T47D (cell line): ENCODE measurements at regions not wholly inside any gene's neighbourhood (a gene's known extent, or its start where the extent isn't known, plus 50 kb on each side); places are given as distances from the start of the nearest gene placed in this dataset.

Experiments used
- DNase-seq, 2 experiments: peaks; one replicate each; pipeline versions ENCODE4 v3.0.0 to v3.0.0-alpha.2; 2011 to 2012; ENCODE audit warnings: low read depth in 1 of 2, low spot score in 1 of 2
- JUND ChIP-seq: IDR thresholded peaks from 2 replicates; pipeline ENCODE4 v1.6.1; 2012; ENCODE audit warnings: low read depth
- in situ Hi-C: cut with HindIII; loops from 2 replicates; pipeline ENCODE4 v1.10.0; 2016; ENCODE audit warnings: low sequenced_read_pairs, low pct_unique_long_range_greater_than_20kb

DNA sequence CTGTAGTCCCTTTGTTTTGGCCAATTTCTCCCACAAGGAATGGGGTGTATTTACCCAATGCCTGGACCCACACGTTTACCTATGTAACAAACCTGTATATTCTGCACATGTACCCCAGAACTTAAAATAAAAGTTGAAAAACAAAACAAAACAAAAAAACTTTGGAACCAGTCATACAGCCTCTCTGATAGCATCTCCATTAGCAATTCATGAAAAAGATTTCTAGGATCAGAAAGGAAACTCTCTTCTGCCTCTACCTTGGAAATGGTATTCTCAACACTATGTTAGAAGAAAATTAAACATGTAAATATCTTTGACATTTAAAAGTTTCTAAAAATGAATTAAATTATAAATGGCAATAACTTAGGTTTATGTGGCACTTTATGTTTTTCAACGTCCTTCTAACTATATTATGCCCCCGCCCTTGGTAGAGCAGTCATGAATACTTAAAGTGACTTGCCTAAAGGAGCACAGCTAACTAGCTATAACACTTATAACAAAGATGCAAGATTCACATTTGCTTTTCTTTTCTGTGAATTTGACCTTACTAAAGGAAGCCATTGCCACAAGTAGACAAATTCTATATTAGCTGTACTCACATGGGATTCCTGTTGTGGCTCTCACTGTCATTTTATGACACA is 147.5 kb upstream of the FKBP1C start:
- DNase-seq = no peak
- no peak for TF ChIP-seq JUND
- in situ Hi-C loops = no loop called here

DNA sequence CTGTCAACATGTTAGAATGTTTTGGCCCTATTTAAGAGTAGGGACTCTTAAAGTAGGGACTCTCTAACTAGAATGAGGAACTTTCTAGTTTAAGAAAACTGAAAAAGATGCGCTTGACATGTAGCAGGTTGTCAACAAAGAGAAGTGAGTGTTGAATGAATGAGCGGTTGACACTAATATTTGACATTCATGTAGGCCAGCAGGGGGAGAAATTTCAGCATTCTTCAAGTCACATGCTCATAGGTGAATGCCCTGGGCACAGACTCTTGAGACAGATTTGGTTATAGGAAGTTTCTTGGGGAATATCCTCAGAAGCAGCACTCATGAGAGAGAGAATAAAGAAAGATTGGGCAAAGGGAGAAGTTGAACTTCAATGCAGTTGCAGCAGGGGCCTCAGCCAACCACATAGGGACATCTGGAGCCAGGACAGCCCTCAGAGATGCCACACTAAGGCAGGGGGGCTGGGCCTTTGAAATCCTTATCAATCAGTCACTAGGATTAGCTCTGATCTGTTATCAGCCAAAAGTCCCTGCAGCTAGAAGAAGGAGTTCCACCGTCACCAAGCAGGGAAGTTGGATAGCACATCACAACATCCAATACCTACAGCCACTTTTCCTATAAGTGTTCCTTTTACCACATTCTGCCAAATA is 145.1 kb upstream of the FKBP1C start:
- TF ChIP-seq JUND = no peak
- in situ Hi-C loops = no loop called here
- DNase-seq = peak in 1 of 2 experiments; percentile 24

DNA sequence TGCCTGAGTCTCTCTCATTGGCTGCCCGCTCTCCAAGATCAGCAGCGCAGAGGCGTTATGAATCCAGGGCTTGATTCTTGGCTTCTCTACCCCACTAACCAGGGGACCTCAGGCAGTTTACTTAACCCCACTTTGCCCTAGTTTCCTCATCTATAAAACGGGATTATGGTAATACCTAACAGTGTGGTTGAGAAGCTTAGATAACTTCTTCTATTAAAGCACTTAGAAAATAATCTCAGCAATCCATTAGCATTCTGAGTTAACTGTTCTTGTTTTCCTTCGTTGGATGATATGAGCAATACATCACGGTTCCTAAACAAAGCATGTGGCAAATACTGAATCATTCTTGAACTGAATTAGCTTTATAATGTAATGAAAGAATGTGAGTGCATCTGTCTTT is 116.3 kb upstream of the FKBP1C start:
- no peak for DNase-seq
- TF ChIP-seq JUND = no peak
- in situ Hi-C loops = no loop called here

DNA sequence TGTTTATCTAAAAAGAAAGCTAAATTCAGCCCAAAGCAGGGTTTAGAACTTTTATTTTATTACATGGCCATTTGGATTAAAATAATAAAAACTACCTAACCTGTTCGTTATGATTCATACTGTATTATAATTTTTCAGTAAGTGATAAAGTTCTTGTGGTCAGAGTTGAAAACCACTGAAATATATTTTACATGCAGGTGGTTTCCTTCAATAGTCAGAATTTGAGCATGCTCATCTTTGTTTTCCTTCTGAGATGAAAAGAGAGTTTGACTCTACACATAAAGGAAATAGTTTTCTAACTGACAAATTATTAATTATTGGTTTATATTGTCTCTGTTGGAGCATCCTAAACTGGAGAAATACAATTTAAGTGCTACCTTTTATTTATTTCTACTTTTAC is 114.0 kb upstream of the FKBP1C start:
- no peak for DNase-seq

DNA sequence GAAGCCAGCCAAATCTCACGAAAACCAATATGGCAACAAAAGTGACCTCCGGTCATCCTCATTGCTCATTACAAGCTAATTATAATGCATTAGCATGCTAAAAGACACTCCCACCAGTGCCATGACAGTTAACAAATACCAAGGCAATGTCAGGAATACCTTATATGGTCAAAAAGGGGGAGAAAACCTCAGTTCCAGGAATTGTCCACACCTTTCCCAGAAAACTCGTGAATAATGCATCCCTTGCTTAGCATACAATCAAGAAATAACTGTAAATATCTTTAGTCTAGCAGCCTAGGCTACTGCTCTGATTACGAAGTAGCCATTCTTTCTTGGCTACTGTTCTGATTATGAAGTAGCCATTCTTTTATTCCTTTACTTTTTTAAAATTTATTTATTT is 112.5 kb upstream of the FKBP1C start:
- in situ Hi-C loops = no loop called here
- DNase-seq = no peak
- TF ChIP-seq JUND = no peak

More for the DNA sequence above, 114.0 kb upstream of the FKBP1C start:
- no peak for TF ChIP-seq JUND
- in situ Hi-C loops = no loop called here

DNA sequence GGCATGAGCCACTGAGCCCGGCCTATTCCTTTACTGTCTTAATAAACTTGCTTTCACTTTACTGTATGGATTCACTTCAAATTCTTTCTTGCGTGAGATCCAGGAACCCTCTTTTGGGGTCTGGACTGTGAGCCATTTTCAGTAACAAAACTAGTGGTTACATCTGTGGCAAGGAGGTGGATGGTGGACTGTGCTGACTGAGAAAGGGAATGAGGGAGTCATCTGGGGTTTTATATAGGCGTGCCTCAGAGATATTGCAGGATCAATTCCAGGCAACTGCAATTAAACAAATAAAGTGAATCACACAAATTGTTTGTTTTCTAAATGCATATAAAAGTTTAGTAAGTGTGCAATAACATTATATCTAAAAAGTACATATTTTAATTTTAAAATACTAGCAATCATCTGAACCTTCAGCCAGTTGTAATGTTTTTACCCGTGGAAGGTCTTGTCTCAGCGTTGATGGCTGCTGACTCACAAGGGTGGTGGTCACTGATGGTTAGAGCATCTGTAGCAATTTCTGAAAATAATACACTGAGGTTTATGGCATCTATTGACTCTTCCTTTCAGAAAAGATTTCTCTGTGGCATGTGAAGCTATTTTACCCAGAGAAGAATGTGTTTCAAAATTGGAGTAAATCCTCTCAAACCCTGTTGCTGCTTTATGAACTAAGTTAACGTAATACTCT is 111.4 kb upstream of the FKBP1C start:
- no peak for TF ChIP-seq JUND
- in situ Hi-C loops = no loop called here
- no peak for DNase-seq

DNA sequence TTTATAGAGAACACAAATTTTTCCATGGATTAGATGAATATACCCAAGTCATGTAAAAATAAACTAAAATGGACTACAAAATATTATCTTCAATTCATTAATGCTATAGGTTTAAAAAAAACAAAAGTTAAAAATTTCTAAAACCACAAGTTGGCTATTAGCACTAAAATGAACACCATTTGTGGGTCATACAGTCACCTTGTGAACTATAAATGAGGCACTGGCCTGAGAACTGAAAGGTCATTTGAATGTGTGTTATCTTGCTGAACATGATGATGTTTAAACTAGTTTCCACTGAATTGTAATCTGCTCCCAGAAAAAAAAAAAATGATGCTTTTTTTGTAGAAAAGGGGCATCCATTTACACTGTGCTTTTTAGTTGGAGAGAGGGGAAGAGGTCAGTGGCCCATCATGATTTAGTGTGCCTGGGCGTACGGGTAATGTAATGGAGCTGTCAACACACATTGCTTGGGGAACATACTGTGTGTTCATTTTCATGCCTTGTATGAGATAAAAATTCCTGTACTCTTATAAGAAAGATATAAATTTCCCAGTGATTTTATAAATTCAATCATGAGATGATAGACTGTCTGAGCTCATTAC is 96.6 kb upstream of the FKBP1C start:
- in situ Hi-C loops = no loop called here
- no peak for DNase-seq
- no peak for TF ChIP-seq JUND

DNA sequence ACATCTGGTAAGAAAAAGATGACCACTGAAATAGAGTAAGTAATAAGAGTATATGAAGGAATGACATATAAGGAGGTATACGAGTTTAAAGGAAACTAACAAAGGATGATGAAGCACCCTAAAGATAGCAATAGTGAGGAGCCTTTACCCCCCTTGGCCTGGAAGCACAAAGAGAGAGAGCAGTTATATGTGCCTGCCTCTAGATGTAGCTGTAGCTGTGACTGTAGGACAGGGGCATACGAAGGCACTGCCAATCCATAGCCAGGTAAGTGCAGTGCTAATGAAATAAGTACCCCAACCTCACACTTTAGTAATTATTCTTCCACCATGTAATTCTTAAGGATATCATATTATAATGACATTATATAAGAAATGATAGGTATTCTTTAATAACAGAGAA is 90.1 kb upstream of the FKBP1C start:
- no peak for TF ChIP-seq JUND
- in situ Hi-C loops = no loop called here
- no peak for DNase-seq

DNA sequence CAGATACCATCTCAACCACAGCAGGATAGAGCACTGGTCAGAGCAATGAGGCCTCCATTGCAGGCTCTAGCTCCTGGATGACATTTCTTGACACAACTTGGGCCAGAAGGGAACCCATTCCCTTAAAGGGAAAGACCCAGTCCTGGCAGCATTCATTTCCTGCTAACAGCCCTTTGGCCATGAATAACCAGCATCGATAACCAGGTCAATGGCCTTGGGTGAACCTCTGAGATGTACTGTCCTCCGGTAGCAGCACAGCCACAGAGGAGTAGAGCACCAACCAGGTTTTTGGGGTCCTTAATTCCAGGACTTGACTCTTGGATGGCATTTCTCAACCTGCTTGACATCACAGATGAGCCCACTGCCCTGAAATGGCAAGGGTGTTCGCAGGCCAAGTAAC is 71.2 kb upstream of the FKBP1C start:
- no peak for DNase-seq
- in situ Hi-C loops = no loop called here
- TF ChIP-seq JUND = no peak

DNA sequence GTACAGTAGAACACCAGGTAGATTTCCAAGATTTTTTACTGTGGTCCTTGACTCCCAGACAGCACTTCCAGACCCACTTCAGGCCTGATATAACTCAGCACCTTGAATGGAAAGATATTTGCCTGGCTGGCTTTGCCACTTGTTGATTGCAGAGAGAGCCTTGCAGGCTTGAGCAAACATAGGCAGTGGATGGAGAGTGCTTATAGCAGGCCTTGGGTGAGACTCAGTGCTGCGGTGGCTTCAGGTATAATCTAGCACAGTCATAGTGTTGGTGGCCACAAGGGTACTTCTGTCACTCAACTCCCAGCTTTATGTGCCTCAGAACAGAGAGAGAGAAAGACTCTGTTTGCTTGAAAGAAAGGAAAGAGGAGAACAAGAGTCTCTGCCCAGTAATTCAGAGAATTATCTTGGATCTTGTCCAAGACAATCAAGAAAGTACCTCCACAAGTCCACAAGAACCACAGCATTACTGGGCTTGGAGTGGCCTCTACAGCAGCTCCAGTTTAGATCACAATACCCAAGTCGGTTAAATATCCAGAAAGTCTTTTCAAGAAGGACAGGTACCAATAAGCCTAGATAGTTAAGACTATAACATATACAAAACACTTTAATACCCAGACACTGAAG is 70.5 kb upstream of the FKBP1C start:
- no peak for TF ChIP-seq JUND
- in situ Hi-C loops = no loop called here

DNA sequence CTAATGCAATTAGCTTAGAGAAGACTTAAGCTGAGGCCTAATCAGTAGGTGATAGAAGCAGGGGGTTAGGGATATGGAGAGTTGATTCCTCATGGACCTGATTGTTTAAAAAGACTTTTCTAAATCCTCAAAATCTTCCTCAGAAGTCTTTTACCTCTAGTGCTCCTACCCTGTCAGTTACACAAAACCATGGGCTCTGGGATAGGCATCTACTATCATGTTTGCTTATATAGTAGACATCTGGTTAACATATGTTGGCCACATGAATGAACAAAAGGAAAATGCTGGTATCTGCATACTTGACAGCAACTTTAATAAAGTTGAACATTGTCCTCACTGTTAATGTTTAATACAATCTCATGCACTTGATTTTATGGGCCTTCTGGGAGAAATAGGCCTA is 61.5 kb upstream of the FKBP1C start:
- in situ Hi-C loops = no loop called here
- no peak for TF ChIP-seq JUND
- no peak for DNase-seq

More for the DNA sequence above, 70.5 kb upstream of the FKBP1C start:
- DNase-seq = no peak

DNA sequence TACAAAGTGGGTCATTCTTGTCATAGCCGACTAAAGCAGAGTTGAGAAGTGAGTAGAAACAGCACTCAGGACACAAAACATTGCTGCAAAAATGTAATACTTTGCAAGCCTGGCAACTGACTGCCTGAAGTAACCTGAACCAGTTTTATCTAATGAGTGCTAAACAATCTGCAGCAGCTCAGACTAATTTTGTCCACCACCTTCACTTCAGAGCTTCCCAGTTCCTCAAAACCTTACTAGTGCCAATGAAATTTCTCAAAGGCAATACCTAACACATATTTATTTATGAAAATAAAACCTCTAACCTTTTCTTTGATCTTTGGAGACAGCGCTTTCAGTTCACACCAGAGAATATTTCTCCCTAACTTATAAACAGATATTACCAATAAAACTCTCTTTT is 56.7 kb upstream of the FKBP1C start:
- TF ChIP-seq JUND = no peak
- in situ Hi-C loops = no loop called here
- no peak for DNase-seq
